Head of caudate nucleus (tissue), 42 donors: ENCODE measurements at regions not wholly inside any gene's neighbourhood (a gene's known extent, or its start where the extent isn't known, plus 50 kb on each side); places are given as distances from the start of the nearest gene placed in this dataset.

Experiments used
- DNase-seq, 42 donors: peaks; one replicate each; pipeline versions ENCODE4 v3.0.0 to v3.0.0-alpha.2; 2020 to 2021; ENCODE audit warnings: mixed read lengths in 7 of 42
- intact Hi-C: fragments of 100-400 bp; cut with DNase I; formaldehyde crosslinking; loops from one replicate; pipeline ENCODE4 v1.15.0; 2022

DNA sequence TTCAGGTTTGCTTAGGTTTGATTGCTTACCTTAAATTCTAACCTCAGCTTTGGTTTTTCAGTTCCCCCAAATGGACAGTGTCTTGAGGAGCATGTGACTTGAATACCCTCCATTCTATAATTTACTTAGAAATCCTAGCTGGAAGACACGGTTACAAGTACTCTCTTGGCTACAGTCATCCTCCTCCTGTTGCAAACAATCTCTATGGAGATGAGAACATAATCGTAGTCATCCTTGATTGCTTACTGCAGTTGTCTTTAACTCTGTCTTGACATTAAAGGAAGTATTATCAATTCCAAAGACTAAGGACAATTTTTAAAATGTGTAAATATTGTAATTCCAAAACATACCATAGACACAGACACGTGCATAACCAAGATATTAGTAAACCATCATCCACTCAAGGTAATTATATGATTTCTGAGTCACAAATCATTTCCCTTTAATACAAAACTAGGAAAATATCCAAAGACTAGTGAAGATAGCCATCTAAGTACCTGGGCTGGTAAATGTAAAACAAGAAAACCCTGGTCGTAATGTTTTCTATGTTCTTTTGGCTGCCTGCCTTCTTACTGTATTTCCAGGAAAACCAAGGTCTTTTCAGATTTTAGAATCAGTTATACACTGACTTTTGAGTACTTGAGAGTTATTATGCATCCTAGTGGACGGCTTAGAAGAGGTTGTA lies 149.9 kb downstream of the CHRM3 start:
- DNase-seq: no peak
- intact Hi-C loops: no loop called here

DNA sequence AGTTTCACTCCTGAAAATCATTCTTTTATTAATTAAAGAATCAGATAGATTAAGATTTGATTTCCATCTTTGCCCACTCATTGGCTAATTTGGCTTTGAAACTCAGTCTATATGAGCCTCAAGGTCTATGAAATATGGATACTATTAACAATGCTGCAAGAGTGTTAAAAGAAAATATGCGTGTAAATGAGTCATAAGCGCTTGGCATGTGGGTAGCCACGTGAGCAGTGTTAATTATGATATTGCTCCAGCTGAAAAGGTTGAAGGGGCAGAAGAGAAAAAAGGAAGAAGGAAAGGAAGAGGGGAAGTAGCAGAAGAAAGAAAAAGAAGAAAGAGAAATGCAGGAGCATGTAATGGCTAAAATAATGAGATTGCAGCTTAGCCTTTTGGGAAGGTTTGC lies 151.4 kb downstream of the CHRM3 start:
- intact Hi-C loops: no loop called here
- DNase-seq: no peak

DNA sequence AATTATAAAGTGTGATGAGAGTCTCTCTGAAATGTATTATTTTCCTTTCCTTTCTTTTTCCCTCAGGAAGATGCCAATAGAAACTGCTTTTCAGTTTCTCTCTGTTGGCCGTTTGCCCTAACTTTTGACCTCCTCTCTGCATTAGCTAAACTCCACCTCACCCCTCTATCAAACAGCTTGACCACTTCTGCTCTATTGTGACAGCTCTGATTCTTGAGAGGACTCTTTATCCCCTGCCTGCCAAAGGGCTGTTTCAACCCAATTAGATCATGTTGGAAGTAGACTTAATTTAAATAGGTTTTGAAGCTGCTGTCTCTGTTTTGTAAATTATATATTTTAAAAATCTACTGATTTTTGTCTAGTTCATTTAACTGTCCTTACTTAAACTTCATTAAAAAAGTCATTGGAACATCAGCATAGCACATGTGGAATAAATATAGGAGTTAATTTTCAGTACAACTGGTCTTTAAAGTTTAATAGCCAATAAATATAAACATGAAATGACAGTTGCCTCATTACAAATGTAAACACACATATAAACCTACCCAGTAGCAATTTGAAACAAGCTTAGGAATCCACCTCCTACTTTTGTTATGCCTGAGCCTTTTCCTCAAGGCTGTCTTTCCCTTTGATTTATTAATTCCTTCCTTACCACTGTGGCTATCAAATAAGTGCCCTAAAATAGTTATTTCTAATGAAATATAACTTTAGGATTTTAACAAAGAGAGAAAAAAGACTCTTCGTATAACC lies 152.0 kb downstream of the CHRM3 start:
- DNase-seq: no peak
- intact Hi-C loops: no loop called here

DNA sequence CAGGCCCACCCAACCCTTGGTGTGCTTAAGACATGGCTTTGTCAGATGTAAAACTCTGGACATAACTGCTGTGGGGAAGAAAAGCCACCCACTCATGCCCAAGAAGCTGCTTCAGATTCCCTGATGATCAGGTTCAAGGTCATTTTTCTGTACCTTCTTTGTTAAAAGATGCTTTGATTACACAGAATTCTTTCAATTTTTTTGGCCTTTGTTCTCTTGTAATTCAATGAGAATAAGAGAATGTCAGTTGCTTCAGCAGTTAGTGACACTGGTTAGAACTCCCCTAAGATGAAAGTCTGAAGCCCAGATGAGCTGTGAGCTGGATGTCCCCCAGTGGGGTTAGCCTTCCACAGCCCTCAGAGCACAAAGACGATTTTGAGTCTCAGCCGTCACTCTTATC lies 152.7 kb downstream of the CHRM3 start:
- DNase-seq: no peak
- intact Hi-C loops: no loop called here

DNA sequence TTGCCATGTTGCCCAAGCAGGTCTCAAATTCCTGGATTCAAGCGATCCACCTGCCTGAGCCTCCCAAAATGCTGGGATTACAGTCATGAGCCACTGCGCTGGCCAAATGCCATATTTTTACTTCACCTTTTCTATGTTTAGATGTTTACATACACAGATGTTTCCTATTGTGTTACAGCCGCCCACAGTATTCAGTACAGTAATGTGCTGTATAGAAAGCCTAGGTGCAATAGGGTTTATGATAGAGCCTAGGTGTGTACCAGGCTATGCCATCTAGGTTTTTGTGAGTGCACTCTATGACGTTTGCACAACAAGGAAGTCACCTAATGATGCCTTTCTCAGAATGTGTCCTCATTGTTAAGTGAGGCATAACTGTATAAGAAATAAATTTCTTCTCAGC lies 153.4 kb downstream of the CHRM3 start:
- no peak for DNase-seq
- intact Hi-C loops: no loop called here

DNA sequence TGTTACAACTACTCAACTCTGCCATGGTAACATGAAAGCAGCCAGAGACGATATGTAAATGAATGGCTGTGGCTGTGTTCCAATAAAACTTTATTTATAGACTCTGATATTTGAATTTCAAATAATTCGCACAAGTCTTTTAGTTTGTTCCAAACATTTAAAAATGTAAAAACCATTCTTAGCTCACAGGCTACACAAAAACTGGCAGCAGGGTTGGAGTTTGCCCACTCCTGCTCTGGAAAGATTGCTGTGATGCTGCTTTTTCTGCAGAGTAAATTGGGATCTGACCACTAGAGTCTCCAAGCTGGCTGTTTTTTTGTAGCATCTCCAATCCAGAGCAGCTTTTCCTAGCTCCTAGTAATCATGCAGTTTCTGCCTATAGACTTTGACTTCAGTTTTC lies 157.5 kb downstream of the CHRM3 start:
- intact Hi-C loops: no loop called here
- no peak for DNase-seq

DNA sequence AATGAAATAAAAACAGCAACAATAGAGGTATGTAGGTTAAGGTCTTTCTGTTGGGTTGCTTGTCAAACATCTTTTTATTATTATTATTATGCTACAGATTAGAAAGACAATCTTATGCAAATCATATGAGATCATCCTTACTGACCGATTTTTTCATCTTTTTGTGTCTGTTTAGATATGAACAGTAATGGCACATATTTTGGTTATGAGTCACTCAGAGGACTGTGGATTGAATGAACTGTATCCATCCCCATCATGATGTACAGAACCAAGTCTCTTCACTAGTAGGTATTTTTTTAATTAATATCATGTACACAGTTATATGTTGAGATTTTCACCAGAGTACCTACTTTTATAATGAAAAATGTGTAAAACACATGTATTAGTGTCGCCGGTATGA lies 159.1 kb downstream of the CHRM3 start:
- DNase-seq: no peak
- intact Hi-C loops: no loop called here

DNA sequence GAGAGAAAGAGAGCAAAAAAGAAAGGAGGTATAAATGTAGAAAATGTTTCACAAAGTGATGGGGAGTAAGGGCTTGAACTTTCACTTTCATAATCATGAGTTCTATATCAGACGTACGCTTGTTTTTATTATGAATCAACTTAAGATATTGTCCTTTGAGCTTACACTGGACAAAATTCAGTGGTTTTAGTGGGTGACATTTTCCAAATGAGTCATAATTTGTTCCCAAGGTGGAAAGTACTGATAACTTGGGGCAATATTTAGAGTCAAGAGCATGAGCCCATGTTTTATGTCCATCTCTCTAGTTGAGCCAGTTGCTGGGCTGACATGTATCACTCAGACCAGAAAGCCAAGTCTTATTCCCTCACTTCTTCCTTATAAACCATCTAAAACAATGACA lies 161.6 kb downstream of the CHRM3 start:
- DNase-seq: no peak
- intact Hi-C loops: no loop called here

DNA sequence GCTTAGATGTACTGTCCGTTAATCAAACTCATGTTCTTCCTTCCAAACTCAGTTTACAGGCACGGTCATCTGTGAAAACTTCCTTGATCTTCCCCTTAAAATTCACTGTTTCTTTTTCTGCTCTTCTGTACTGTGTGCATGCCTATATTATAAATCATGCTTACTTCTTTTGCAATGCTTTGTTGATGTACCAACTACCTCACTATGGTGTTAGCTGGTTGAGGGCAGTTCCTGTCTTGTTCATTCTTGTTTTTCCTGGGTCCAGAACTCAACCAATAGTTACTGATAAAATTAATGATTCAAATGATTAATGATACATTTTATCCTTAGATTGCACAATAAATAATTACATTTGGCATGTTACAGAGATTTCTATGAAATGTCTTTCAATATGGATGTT lies 163.8 kb downstream of the CHRM3 start:
- no peak for DNase-seq
- intact Hi-C loops: no loop called here

DNA sequence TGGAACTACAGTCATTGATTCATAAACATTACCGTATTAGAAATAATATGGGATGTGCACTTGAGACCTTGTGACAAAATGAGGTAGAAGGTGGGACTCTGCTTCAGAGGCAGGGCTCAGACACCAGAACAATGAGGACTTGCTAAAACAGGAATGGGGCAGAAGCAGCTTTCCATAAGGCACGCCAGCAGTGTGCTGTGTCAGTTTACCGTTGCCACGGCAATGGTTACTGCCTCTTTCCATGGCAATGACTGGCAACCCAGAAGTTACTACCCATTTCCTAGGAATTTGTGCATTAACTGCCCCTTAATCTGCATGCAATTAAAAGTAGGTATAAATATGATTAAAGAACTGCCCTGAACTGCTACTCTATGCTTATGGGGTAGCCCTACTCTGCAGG lies 169.0 kb downstream of the CHRM3 start:
- DNase-seq: no peak
- intact Hi-C loops: no loop called here

DNA sequence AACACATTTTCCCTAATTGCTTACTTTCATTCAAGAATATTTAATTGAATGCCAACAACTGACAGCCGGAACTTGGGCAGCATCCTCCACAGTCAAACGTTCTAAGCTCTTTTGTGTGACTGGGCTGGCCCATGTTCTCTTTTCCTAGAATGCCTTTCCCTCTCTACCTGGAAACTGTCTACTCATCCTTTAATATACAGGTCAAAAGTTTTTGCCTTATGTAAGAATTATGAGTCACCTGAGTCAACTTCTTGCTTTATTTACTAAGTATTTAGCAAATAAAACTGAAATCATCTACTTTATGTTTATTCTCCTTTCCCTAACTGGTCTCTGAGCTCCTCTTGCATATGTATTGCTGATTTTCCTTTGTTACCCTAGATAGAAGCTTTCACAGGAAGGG lies 172.2 kb downstream of the CHRM3 start:
- no peak for DNase-seq

DNA sequence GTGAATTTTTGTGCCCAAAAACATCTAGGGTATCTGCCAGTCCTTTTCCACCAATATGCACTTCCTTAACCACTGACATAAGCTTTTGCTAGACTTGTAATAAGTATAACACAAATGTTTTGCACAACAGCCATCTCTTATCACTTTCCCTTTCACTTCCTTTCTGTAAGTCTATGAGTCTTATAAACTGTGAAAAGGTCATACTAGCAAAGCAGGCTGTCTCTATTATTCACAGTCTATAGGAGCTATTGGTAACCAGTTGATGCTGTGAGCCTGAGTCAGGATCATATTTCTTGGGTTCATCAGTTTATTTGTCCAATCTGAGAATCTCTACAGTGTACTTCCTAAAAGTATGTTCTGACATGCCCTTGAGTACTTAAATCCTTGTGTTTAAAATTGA lies 172.6 kb downstream of the CHRM3 start:
- intact Hi-C loops: no loop called here
- DNase-seq: no peak

More for the DNA sequence above, 172.2 kb downstream of the CHRM3 start:
- intact Hi-C loops: no loop called here

DNA sequence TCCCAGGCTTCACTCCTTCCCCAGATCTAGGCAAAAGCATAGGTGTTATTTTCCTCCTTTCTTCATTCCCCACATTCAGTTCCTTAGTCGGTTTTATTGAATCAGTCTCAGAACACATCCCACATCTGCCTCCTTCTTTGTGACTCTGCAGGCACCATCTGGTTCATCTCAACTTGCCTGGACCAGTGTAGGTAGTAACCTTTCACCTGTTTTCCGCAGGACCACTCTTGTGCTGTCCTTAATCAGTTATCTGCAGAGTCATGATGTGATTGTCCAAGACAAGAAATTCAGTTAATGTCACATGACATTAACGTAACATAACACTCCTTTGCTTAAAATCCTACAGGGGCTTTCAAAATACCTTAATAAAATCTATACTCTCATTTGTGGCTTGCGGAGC lies 174.6 kb downstream of the CHRM3 start:
- intact Hi-C loops: no loop called here
- DNase-seq: no peak

DNA sequence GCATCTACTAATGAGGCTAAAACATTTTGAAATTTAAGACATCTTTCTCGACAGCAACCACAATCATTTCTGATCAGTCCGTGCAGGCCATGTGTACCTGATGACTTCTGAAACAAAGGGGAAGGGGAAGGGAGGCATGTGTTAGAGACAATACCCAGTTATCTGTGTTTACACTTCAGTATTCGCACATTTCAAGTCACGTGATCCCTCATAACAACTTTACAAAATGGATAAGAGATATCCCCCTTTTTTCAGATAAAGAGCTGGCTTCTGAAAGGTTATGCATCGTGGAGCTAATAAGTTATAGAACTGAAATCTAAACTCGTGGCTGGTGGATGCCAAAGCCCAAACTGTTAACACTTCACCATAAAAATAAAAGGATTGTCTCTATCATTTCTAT lies 175.7 kb downstream of the CHRM3 start:
- DNase-seq: no peak
- intact Hi-C loops: no loop called here

DNA sequence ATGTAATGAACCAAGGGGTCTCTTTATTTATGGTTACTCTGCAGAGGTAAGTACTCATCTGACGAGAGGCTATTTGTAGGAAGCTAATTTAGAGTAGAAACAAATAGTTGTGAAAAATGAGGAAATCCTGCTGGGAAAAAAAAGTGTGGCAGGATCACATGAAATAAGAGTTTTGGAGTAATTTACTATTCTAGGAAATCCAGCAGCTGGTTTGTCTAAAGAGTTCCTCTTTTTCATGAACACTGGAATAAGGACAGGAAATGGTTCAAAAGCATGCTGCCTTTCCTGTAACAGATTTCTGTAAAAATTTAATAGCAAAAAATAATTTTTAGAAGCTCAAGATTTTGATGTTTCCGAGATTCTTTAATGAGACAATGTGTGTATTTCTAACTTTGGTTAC lies 177.3 kb downstream of the CHRM3 start:
- DNase-seq: no peak
- intact Hi-C loops: no loop called here

DNA sequence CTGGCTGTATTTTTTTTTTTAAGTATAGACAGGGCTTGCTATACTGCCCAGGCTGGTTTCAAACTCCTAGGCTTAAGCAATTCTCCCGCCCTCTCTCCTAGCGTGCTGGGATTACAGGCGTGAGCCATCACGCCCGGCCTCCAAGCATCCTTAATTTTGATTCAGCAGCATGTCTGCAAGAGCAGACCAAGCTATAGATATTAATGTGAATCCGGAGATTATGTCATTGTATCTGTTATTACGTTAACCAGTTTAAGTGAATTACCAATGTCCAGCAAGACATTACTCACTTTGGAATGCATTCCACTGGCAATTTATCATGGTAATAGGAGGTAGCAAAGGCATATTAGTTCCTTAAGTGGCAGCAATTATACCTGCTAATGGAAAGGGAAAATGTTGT lies 179.7 kb downstream of the CHRM3 start:
- no peak for DNase-seq
- intact Hi-C loops: no loop called here

DNA sequence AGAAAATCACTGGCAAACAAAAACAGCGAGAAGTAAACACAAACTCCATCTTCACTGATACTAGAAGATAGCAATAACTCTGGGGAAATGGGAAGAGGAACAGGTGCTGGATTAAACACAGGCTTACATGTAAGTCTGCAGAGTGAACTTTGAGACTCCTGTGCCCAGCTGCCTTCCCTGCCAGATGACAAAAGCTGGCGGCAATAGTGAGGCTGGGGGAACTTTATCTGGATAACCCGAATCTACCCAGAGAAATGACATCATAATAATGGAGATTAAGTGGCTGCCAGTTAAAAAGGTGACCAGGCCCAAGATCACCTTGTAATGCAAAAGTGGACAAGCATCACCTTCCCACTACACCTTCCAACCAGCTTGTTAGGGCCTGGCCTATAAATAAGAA lies 184.5 kb downstream of the CHRM3 start:
- intact Hi-C loops: no loop called here
- DNase-seq: no peak

DNA sequence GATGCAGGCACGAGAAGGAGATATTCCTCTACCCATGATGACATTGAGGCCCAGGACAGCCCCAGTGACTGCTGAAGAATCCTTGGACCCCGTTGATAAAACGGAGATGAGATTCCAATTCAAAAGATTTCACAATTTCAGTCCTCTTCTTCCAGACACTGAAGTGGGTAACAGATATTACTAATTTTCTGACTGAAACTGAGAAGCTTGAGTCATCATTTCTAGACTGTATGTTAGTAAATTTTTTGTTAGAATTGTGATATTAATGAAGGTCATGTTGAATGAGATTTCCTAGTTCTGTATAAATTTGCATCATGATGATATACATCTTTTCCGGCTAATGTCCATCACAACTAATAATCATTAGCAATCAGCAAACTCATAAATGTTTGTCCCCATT lies 185.8 kb downstream of the CHRM3 start:
- intact Hi-C loops: no loop called here
- DNase-seq: no peak

DNA sequence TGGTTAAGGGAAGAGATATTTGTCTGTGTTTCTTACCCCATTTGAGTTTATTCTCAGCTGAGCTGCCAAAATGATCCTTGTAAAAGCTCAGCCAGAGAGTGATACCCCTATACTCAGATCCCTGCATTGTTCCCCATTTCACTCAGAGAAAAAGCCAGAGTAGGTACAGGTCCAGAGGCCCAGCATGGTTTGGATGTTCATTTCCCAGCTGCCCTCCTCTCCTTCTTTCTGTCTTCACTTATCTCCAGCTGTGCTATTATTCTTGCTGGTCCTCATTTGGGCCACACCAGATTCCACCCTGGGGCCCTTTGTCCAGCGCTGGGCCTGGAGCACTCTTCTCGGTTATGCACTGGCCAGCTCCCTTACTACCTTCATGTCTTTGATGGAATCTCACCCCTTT lies 187.7 kb downstream of the CHRM3 start:
- no peak for DNase-seq
- intact Hi-C loops: no loop called here

DNA sequence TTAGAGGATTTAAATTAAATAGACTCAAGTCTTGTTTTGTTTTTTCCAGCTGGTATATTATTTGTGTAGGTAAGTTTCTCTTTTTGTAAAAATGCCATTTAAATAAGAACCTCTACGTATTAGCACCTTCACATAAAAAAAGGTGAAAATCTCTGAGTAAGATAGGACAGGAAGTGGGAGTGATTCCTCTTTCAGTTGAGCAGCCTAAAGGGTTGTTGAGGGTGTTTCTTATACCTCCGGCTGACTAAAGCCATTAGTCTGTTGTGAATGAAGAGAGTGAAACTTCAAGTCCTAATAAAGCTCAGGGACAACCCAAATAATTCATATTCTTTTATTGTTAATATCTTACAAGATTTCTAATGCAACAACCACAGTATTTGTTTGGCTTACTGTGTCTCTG lies 188.7 kb downstream of the CHRM3 start:
- intact Hi-C loops: no loop called here
- no peak for DNase-seq

DNA sequence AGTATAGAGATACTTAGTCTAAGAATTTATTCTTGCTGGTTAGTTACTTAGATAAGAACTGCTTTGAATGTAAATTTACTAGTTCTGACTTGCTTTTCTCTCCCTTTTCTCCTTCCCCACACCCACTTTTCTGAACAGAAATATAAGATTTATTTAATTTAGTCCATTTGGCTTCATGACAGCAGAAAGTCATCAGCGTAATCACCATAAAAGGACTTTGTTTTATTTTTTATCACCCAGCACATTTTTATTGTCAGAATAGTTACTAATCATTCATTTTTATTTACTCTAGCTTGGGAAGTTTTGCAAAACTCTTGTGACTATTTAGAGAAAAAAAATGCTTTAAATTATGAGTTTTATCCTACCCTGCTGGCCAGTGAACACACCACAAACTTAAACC lies 197.2 kb downstream of the CHRM3 start:
- intact Hi-C loops: no loop called here
- DNase-seq: no peak
